Body of pancreas (tissue), 4 donors: ENCODE measurements at regions not wholly inside any gene's neighbourhood (a gene's known extent, or its start where the extent isn't known, plus 50 kb on each side); places are given as distances from the start of the nearest gene placed in this dataset.

Experiments used
- ATAC-seq: fragments of 150-250 bp; one replicate; pipeline ENCODE4 v1.9.1; 2016
- DNase-seq, 4 donors: peaks; one replicate each; pipeline ENCODE4 v3.0.0-alpha.2; 2019
- H3K27ac ChIP-seq, 4 donors: fragments of 200-600 bp; sonication (generic); 1 replicate in 3 of 4; 2 replicates in 1 of 4; pipeline versions ENCODE4 v1.5.1 to v1.6.1; 2016 to 2019; ENCODE audit warnings: mild to moderate bottlenecking in 1 of 4, mixed read lengths in 1 of 4, moderate library complexity in 1 of 4
- H3K27me3 ChIP-seq, 2 donors: fragments of 200-600 bp; sonication (generic); one replicate each; pipeline ENCODE4 v1.6.0; 2016; ENCODE audit warnings: mild to moderate bottlenecking in 1 of 2
- H3K36me3 ChIP-seq, 2 donors: fragments of 200-600 bp; sonication (generic); replicated peaks in 1 of 2; 2 replicates each; pipeline ENCODE4 v1.5.1; 2016; ENCODE audit warnings: low read depth in 2 of 2; ENCODE audit not compliant: insufficient read depth in 1 of 2
- H3K4me1 ChIP-seq: fragments of 200-600 bp; sonication (generic); one replicate; pipeline ENCODE4 v1.6.0; 2016
- H3K4me3 ChIP-seq, 2 donors: fragments of 200-600 bp; sonication (generic); 1 replicate in 1 of 2; 2 replicates in 1 of 2; pipeline ENCODE4 v1.5.1; 2016 to 2019
- H3K9me3 ChIP-seq, 3 donors: fragments of 200-600 bp; sonication (generic); 1 replicate in 2 of 3; 2 replicates in 1 of 3; pipeline ENCODE4 v1.5.1; 2016
- POLR2A ChIP-seq, 3 donors: fragments of 450-650 bp; IDR thresholded peaks; one replicate each; pipeline ENCODE4 v1.6.1; 2016; ENCODE audit warnings: antibody characterized with exemption in 3 of 3, mild to moderate bottlenecking in 2 of 3
- WGBS, 2 donors: methylation state at CpG; one replicate each; pipeline ENCODE4 v1.1.5; 2017; 5-methylcytosine and 5-hydroxymethylcytosine counted together
- intact Hi-C: fragments of 100-400 bp; cut with DNase I; formaldehyde crosslinking; loops from one replicate; pipeline ENCODE4 v1.15.1; 2023
- TF ChIP-seq, protein P1 (sequence below), 7 experiments: fragments of 450-650 bp in 4 of 7; fragments of 200-600 bp in 3 of 7; sonication (generic) in 3 of 7; IDR thresholded peaks; one replicate each; pipeline ENCODE4 v1.5.1; 2016 to 2019; ENCODE audit warnings: antibody characterized with exemption in 7 of 7

DNA sequence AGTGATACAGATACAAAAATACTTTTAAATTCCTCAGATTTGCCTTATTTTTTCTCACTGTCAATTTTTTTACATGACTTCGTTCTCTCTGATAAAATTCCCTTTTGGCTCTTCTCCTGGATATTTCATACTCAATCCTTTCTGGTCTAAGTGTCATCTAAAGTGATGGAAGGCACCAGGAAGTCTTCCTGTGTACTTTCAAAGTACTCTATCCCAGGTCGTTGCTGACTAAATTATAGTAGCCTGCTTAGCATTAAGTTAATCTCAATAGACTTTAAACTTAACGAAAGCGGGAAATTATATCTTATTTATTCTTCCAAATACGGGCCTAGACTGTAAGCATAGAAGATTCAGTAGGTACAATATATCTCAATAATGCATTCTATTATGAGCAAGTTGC, 67.8 kb downstream of the CASP12 start:
- intact Hi-C loops = no loop called here
- TF ChIP-seq POLR2A (IDR thresholded peaks at IDR 0.05) = no peak
- TF ChIP-seq, protein P1, sequence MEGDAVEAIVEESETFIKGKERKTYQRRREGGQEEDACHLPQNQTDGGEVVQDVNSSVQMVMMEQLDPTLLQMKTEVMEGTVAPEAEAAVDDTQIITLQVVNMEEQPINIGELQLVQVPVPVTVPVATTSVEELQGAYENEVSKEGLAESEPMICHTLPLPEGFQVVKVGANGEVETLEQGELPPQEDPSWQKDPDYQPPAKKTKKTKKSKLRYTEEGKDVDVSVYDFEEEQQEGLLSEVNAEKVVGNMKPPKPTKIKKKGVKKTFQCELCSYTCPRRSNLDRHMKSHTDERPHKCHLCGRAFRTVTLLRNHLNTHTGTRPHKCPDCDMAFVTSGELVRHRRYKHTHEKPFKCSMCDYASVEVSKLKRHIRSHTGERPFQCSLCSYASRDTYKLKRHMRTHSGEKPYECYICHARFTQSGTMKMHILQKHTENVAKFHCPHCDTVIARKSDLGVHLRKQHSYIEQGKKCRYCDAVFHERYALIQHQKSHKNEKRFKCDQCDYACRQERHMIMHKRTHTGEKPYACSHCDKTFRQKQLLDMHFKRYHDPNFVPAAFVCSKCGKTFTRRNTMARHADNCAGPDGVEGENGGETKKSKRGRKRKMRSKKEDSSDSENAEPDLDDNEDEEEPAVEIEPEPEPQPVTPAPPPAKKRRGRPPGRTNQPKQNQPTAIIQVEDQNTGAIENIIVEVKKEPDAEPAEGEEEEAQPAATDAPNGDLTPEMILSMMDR (IDR thresholded peaks at IDR 0.05) = no peak
- no peak for ATAC-seq

DNA sequence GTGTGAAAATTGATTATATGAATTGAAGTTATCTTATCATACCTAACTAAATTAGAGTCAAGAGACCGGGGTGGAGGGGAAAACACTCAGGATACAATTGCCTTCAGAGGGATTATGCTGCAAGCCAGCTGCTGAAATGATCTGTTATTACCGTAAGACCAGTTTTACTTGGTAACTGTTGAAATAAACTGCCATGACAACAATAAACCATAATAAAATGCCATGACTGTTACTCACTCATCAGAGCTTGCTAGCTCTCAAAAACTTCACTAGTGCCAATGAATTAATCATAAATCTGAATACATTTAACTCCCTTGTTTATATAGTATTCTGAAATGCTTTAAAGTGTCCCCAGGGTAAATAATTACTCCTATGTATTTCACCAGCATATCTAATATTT, 68.2 kb downstream of the CASP12 start:
- Histone ChIP-seq H3K27ac (no peak overlapping the region), H3K27me3 (no peaks in the 10 kb centered on the region), H3K9me3 (no peaks in the 10 kb centered on the region), H3K4me1 (no peaks in the 10 kb centered on the region), H3K4me3 (no peak overlapping the region), H3K36me3 (no peaks in the 10 kb centered on the region)
- TF ChIP-seq POLR2A (IDR thresholded peaks at IDR 0.05) = no peak
- TF ChIP-seq, protein P1 (IDR thresholded peaks at IDR 0.05) = no peak
- DNase-seq = no peak
- 29 to 36% methylated on average over 2 of the region's 2 CpGs for WGBS, 2 donors
- no peak for ATAC-seq
- intact Hi-C loops = no loop called here

More for the DNA sequence above, 67.8 kb downstream of the CASP12 start:
- Histone ChIP-seq H3K27ac (no peak overlapping the region), H3K4me1 (no peaks in the 10 kb centered on the region), H3K27me3 (no peaks in the 10 kb centered on the region), H3K36me3 (no peaks in the 10 kb centered on the region), H3K9me3 (no peaks in the 10 kb centered on the region), H3K4me3 (no peak overlapping the region)
- WGBS, 2 donors = 64 to 69% methylated on average over 5 of the region's 5 CpGs
- DNase-seq = no peak

DNA sequence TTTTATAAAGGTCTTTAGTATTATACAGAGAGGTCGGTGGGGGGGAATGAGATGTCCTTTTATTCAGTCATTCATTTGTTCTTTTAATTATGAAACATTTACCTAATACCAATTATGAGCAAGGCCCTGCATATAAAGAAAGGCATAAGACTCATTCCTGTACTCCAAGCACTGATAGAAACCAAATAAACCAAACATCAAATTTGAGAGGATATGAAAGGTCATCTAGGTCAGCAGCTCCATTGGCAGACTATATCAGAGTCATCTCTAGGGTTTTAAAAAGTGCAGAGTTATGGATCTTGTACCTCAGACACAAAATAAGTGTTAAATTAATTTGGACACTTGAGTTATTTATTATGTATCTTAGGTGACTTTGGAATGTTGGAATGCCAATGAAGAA, 71.5 kb downstream of the CASP12 start:
- DNase-seq (no peak), ATAC-seq (no peak)
- WGBS, 2 donors = 64 to 80% methylated on average over 1 of the region's 1 CpG
- intact Hi-C loops = no loop called here
- Histone ChIP-seq H3K27me3 (no peaks in the 10 kb centered on the region), H3K4me1 (no peaks in the 10 kb centered on the region), H3K36me3 (no peaks in the 10 kb centered on the region), H3K9me3 (no peaks in the 10 kb centered on the region), H3K27ac (no peak overlapping the region), H3K4me3 (no peak overlapping the region)
- TF ChIP-seq, protein P1 (IDR thresholded peaks at IDR 0.05) = no peak
- no peak for TF ChIP-seq POLR2A (IDR thresholded peaks at IDR 0.05)

DNA sequence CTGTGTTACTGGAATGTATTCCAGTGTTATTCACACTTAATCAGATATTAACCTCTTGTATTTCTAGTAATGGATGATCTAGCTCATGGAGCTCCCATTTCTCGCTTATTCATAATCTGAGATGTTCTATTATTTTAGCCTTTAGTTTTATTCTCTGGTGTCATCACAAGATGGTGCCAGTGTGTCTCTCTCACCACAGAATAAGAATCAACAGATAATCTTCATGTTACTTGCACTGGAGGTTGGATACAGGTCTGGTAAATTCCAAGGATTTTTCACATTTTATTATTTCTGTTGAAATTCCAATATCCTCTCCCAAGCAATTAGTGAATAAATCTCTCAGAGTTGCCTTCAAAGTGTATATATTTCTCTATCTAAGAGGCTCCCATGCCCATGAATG, 74.6 kb downstream of the CASP12 start:
- Histone ChIP-seq H3K9me3 (no peaks in the 10 kb centered on the region), H3K36me3 (no peaks in the 10 kb centered on the region), H3K27me3 (no peaks in the 10 kb centered on the region), H3K4me3 (no peak overlapping the region), H3K27ac (no peak overlapping the region), H3K4me1 (no peaks in the 10 kb centered on the region)
- intact Hi-C loops = no loop called here
- no peak for TF ChIP-seq POLR2A (IDR thresholded peaks at IDR 0.05)
- TF ChIP-seq, protein P1 (IDR thresholded peaks at IDR 0.05) = no peak
- ATAC-seq = no peak
- WGBS, 2 donors = 89 to 92% methylated on average over 1 of the region's 1 CpG
- no peak for DNase-seq

DNA sequence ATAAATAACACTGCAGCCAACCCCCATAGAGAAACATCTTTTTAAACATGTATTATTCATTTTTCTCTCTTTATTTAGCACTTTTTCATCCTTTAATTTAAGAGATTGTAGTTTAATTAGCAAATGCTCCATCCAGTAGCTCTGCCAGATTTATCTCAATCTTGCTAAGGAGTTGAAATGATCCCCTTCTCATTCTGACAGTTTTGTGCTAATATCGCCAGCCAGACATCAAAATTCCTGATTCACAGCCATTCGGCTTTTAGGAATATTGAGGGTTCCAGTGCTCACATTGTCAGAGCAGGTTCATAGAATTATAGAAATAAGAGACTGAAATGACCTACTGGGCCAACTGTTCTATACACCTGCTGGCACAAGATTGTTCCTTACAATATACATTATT, 77.8 kb downstream of the CASP12 start:
- no peak for DNase-seq
- 86 to 90% methylated on average over 2 of the region's 2 CpGs for WGBS, 2 donors
- TF ChIP-seq POLR2A (IDR thresholded peaks at IDR 0.05) = no peak
- TF ChIP-seq, protein P1 (IDR thresholded peaks at IDR 0.05) = no peak
- ATAC-seq = no peak
- Histone ChIP-seq H3K4me3 (no peak overlapping the region), H3K27ac (no peak overlapping the region), H3K9me3 (no peaks in the 10 kb centered on the region), H3K27me3 (no peaks in the 10 kb centered on the region), H3K36me3 (no peaks in the 10 kb centered on the region), H3K4me1 (no peaks in the 10 kb centered on the region)
- intact Hi-C loops = no loop called here
